Right atrium auricular region (tissue), 2 donors: ENCODE measurements at regions not wholly inside any gene's neighbourhood (a gene's known extent, or its start where the extent isn't known, plus 50 kb on each side); places are given as distances from the start of the nearest gene placed in this dataset.
"Not testable (repeated sequence)": the region's sequence is repeated elsewhere in the genome, so short reads cannot be mapped to it uniquely, and the experiment has no call there.

Experiments
- DNase-seq: peaks from one replicate; pipeline ENCODE4 v3.0.0-alpha.2; 2019; ENCODE audit warnings: low spot score
- H3K27ac ChIP-seq, 2 donors: fragments of 200-600 bp; sonication (generic); 1 replicate in 1 of 2; 2 replicates in 1 of 2; pipeline ENCODE4 v1.5.1; 2016 to 2019
- H3K27me3 ChIP-seq, 2 donors: fragments of 200-600 bp; sonication (generic); one replicate each; pipeline versions ENCODE4 v1.5.1 to v1.6.0; 2017 to 2019
- H3K36me3 ChIP-seq: fragments of 200-600 bp; sonication (generic); one replicate; pipeline ENCODE4 v1.5.1; 2016
- H3K4me1 ChIP-seq, 2 donors: fragments of 200-600 bp; sonication (generic); one replicate each; pipeline versions ENCODE4 v1.5.1 to v1.6.0; 2017 to 2019
- H3K4me3 ChIP-seq, 2 donors: fragments of 200-600 bp; sonication (generic); 1 replicate in 1 of 2; 2 replicates in 1 of 2; pipeline ENCODE4 v1.5.1; 2017 to 2019; ENCODE audit warnings: mild to moderate bottlenecking in 1 of 2, moderate library complexity in 1 of 2
- H3K9me3 ChIP-seq, 2 donors: fragments of 200-600 bp; sonication (generic); one replicate each; pipeline ENCODE4 v1.5.1; 2019
- CTCF ChIP-seq, 2 donors: fragments of 200-600 bp; sonication (generic); IDR thresholded peaks; one replicate each; pipeline ENCODE4 v1.5.1; 2019; ENCODE audit warnings: antibody characterized with exemption in 2 of 2

GRCh38 chr21:15295875-15296274, 231.1 kb upstream of the NRIP1 start:
- DNase-seq = no peak
- no peak overlapping the region for H3K4me3 ChIP-seq
- H3K27me3 ChIP-seq = no peaks in the 10 kb centered on the region
- no peak for TF ChIP-seq CTCF (IDR thresholded peaks at IDR 0.05)
- no peaks in the 10 kb centered on the region for H3K36me3 ChIP-seq
- H3K9me3 ChIP-seq = no peaks in the 10 kb centered on the region
- H3K4me1 ChIP-seq = no peaks in the 10 kb centered on the region
- no peak overlapping the region for H3K27ac ChIP-seq

GRCh38 chr21:15297824-15298223, 233.0 kb upstream of the NRIP1 start:
- Histone ChIP-seq H3K36me3 (no peaks in the 10 kb centered on the region), H3K9me3 (no peaks in the 10 kb centered on the region), H3K27ac (no peak overlapping the region), H3K4me1 (no peaks in the 10 kb centered on the region), H3K4me3 (no peak overlapping the region), H3K27me3 (no peaks in the 10 kb centered on the region)
- TF ChIP-seq CTCF (IDR thresholded peaks at IDR 0.05) = no peak
- DNase-seq = no peak

- no peak for TF ChIP-seq CTCF (IDR thresholded peaks at IDR 0.05)
- H3K27me3 ChIP-seq = no peaks in the 10 kb centered on the region
- H3K9me3 ChIP-seq = no peaks in the 10 kb centered on the region
- H3K4me1 ChIP-seq = no peaks in the 10 kb centered on the region
- no peak for DNase-seq
- H3K4me3 ChIP-seq = no peak overlapping the region
- H3K27ac ChIP-seq = no peak overlapping the region
- H3K36me3 ChIP-seq = no peaks in the 10 kb centered on the region
Measured at GRCh38 chr21:15298306-15298705, 233.5 kb upstream of the NRIP1 start.

GRCh38 chr21:15298755-15299154, 234.0 kb upstream of the NRIP1 start:
- not testable (repeated sequence) for H3K9me3 ChIP-seq, H3K27me3 ChIP-seq, H3K4me1 ChIP-seq, H3K27ac ChIP-seq, DNase-seq, H3K36me3 ChIP-seq, H3K4me3 ChIP-seq

- Histone ChIP-seq H3K4me1 (no peaks in the 10 kb centered on the region), H3K4me3 (no peak overlapping the region), H3K9me3 (no peaks in the 10 kb centered on the region), H3K27ac (no peak overlapping the region), H3K36me3 (no peaks in the 10 kb centered on the region), H3K27me3 (no peaks in the 10 kb centered on the region)
- no peak for DNase-seq
- no peak for TF ChIP-seq CTCF (IDR thresholded peaks at IDR 0.05)
Measured at GRCh38 chr21:15300131-15300530, 235.3 kb upstream of the NRIP1 start.

- Histone ChIP-seq H3K9me3 (no peaks in the 10 kb centered on the region), H3K4me3 (no peak overlapping the region), H3K4me1 (no peaks in the 10 kb centered on the region), H3K36me3 (no peaks in the 10 kb centered on the region), H3K27me3 (no peaks in the 10 kb centered on the region), H3K27ac (no peak overlapping the region)
- no peak for DNase-seq
- TF ChIP-seq CTCF (IDR thresholded peaks at IDR 0.05) = no peak
Measured at GRCh38 chr21:15301014-15301413, 236.2 kb upstream of the NRIP1 start.
